ENCODE measurements at regions not wholly inside any gene's neighbourhood (a gene's known extent, or its start where the extent isn't known, plus 50 kb on each side); places are given as distances from the start of the nearest gene placed in this dataset.

- no peak overlapping the region for H3K4me3 ChIP-seq (ENCODE audit: low read depth in 1 of 3, low read length in 3 of 3)
- no peaks in the 10 kb centered on the region for H3K4me1 ChIP-seq (ENCODE audit: control insufficient read depth in 3 of 3, insufficient read depth in 2 of 3, low read depth in 1 of 3, low read length in 2 of 3)
- no peaks in the 10 kb centered on the region for H3K36me3 ChIP-seq (ENCODE audit: control insufficient read depth in 3 of 3, insufficient read depth in 2 of 3, low read depth in 1 of 3, low read length in 3 of 3)
- no peaks in the 10 kb centered on the region for H3K27me3 ChIP-seq (ENCODE audit: control insufficient read depth in 3 of 3, insufficient read depth in 3 of 3, low read length in 3 of 3)
- H3K9me3 ChIP-seq (ENCODE audit: control insufficient read depth in 2 of 2, insufficient read depth in 1 of 2, low read depth in 1 of 2, low read length in 1 of 2) = no peaks in the 10 kb centered on the region
- 91 to 97% (median 94%) methylated on average over 4 of the region's 4 CpGs for WGBS, 3 donors
- no peak overlapping the region for H3K27ac ChIP-seq (ENCODE audit: low read depth in 1 of 3, low read length in 2 of 3)
- FAIRE-seq = no peak
- no peak for DNase-seq
These were observed 711.1 kb upstream of the SOX9 start for GRCh38 chr17:71409712-71410111.

GRCh38 chr17:71412803-71413202, 708.0 kb upstream of the SOX9 start:
- 76 to 85% (median 80%) methylated on average over 5 of the region's 5 CpGs for WGBS, 3 donors
- Histone ChIP-seq H3K27me3 (ENCODE audit: control insufficient read depth in 3 of 3, insufficient read depth in 3 of 3, low read length in 3 of 3) (no peaks in the 10 kb centered on the region), H3K36me3 (ENCODE audit: control insufficient read depth in 3 of 3, insufficient read depth in 2 of 3, low read depth in 1 of 3, low read length in 3 of 3) (no peaks in the 10 kb centered on the region), H3K4me1 (ENCODE audit: control insufficient read depth in 3 of 3, insufficient read depth in 2 of 3, low read depth in 1 of 3, low read length in 2 of 3) (no peaks in the 10 kb centered on the region), H3K4me3 (ENCODE audit: low read depth in 1 of 3, low read length in 3 of 3) (no peak overlapping the region), H3K27ac (ENCODE audit: low read depth in 1 of 3, low read length in 2 of 3) (no peak overlapping the region), H3K9me3 (ENCODE audit: control insufficient read depth in 2 of 2, insufficient read depth in 1 of 2, low read depth in 1 of 2, low read length in 1 of 2) (no peaks in the 10 kb centered on the region)
- FAIRE-seq = no peak
- no peak for DNase-seq

GRCh38 chr17:71413935-71414334, 706.9 kb upstream of the SOX9 start:
- FAIRE-seq = no peak
- 88 to 92% (median 91%) methylated on average over 2 of the region's 2 CpGs for WGBS, 3 donors

GRCh38 chr17:71417142-71417541, 703.7 kb upstream of the SOX9 start:
- Histone ChIP-seq H3K4me1 (ENCODE audit: control insufficient read depth in 3 of 3, insufficient read depth in 2 of 3, low read depth in 1 of 3, low read length in 2 of 3) (no peaks in the 10 kb centered on the region), H3K27ac (ENCODE audit: low read depth in 1 of 3, low read length in 2 of 3) (no peak overlapping the region), H3K36me3 (ENCODE audit: control insufficient read depth in 3 of 3, insufficient read depth in 2 of 3, low read depth in 1 of 3, low read length in 3 of 3) (no peaks in the 10 kb centered on the region), H3K27me3 (ENCODE audit: control insufficient read depth in 3 of 3, insufficient read depth in 3 of 3, low read length in 3 of 3) (no peaks in the 10 kb centered on the region), H3K4me3 (ENCODE audit: low read depth in 1 of 3, low read length in 3 of 3) (no peak overlapping the region), H3K9me3 (ENCODE audit: control insufficient read depth in 2 of 2, insufficient read depth in 1 of 2, low read depth in 1 of 2, low read length in 1 of 2) (no peaks in the 10 kb centered on the region)
- FAIRE-seq = no peak
- no peak for DNase-seq
- WGBS, 3 donors = 94 to 100% (median 94%) methylated on average over 1 of the region's 1 CpG

More at GRCh38 chr17:71413935-71414334, 706.9 kb upstream of the SOX9 start:
- no peak overlapping the region for H3K4me3 ChIP-seq (ENCODE audit: low read depth in 1 of 3, low read length in 3 of 3)
- no peak for DNase-seq
- H3K4me1 ChIP-seq (ENCODE audit: control insufficient read depth in 3 of 3, insufficient read depth in 2 of 3, low read depth in 1 of 3, low read length in 2 of 3) = no peaks in the 10 kb centered on the region
- H3K36me3 ChIP-seq (ENCODE audit: control insufficient read depth in 3 of 3, insufficient read depth in 2 of 3, low read depth in 1 of 3, low read length in 3 of 3) = no peaks in the 10 kb centered on the region
- H3K27ac ChIP-seq (ENCODE audit: low read depth in 1 of 3, low read length in 2 of 3) = no peak overlapping the region
- no peaks in the 10 kb centered on the region for H3K9me3 ChIP-seq (ENCODE audit: control insufficient read depth in 2 of 2, insufficient read depth in 1 of 2, low read depth in 1 of 2, low read length in 1 of 2)
- no peaks in the 10 kb centered on the region for H3K27me3 ChIP-seq (ENCODE audit: control insufficient read depth in 3 of 3, insufficient read depth in 3 of 3, low read length in 3 of 3)

GRCh38 chr17:71422968-71423367, 697.9 kb upstream of the SOX9 start:
- DNase-seq (no peak), FAIRE-seq (no peak)
- 64 to 76% (median 71%) methylated on average over 1 of the region's 1 CpG for WGBS, 3 donors
- H3K27me3 ChIP-seq (ENCODE audit: control insufficient read depth in 3 of 3, insufficient read depth in 3 of 3, low read length in 3 of 3) = no peaks in the 10 kb centered on the region
- H3K36me3 ChIP-seq (ENCODE audit: control insufficient read depth in 3 of 3, insufficient read depth in 2 of 3, low read depth in 1 of 3, low read length in 3 of 3) = no peaks in the 10 kb centered on the region
- no peaks in the 10 kb centered on the region for H3K9me3 ChIP-seq (ENCODE audit: control insufficient read depth in 2 of 2, insufficient read depth in 1 of 2, low read depth in 1 of 2, low read length in 1 of 2)
- no peak overlapping the region for H3K27ac ChIP-seq (ENCODE audit: low read depth in 1 of 3, low read length in 2 of 3)
- no peak overlapping the region for H3K4me3 ChIP-seq (ENCODE audit: low read depth in 1 of 3, low read length in 3 of 3)
- no peaks in the 10 kb centered on the region for H3K4me1 ChIP-seq (ENCODE audit: control insufficient read depth in 3 of 3, insufficient read depth in 2 of 3, low read depth in 1 of 3, low read length in 2 of 3)

- H3K4me3 ChIP-seq (ENCODE audit: low read depth in 1 of 3, low read length in 3 of 3) = no peak overlapping the region
- H3K36me3 ChIP-seq (ENCODE audit: control insufficient read depth in 3 of 3, insufficient read depth in 2 of 3, low read depth in 1 of 3, low read length in 3 of 3) = no peaks in the 10 kb centered on the region
- H3K27me3 ChIP-seq (ENCODE audit: control insufficient read depth in 3 of 3, insufficient read depth in 3 of 3, low read length in 3 of 3) = no peaks in the 10 kb centered on the region
- no peak overlapping the region for H3K27ac ChIP-seq (ENCODE audit: low read depth in 1 of 3, low read length in 2 of 3)
- no peak for FAIRE-seq
- H3K4me1 ChIP-seq (ENCODE audit: control insufficient read depth in 3 of 3, insufficient read depth in 2 of 3, low read depth in 1 of 3, low read length in 2 of 3) = no peaks in the 10 kb centered on the region
- no peak for DNase-seq
- WGBS, 3 donors = 68 to 75% (median 75%) methylated on average over 5 of the region's 5 CpGs
- H3K9me3 ChIP-seq (ENCODE audit: control insufficient read depth in 2 of 2, insufficient read depth in 1 of 2, low read depth in 1 of 2, low read length in 1 of 2) = no peaks in the 10 kb centered on the region
These were observed 696.8 kb upstream of the SOX9 start for GRCh38 chr17:71423871-71424546.

- FAIRE-seq (no peak), DNase-seq (no peak)
- WGBS, 3 donors = 69 to 82% (median 79%) methylated on average over 3 of the region's 3 CpGs
- Histone ChIP-seq H3K4me1 (ENCODE audit: control insufficient read depth in 3 of 3, insufficient read depth in 2 of 3, low read depth in 1 of 3, low read length in 2 of 3) (no peaks in the 10 kb centered on the region), H3K27ac (ENCODE audit: low read depth in 1 of 3, low read length in 2 of 3) (no peak overlapping the region), H3K27me3 (ENCODE audit: control insufficient read depth in 3 of 3, insufficient read depth in 3 of 3, low read length in 3 of 3) (no peaks in the 10 kb centered on the region), H3K4me3 (ENCODE audit: low read depth in 1 of 3, low read length in 3 of 3) (no peak overlapping the region), H3K36me3 (ENCODE audit: control insufficient read depth in 3 of 3, insufficient read depth in 2 of 3, low read depth in 1 of 3, low read length in 3 of 3) (no peaks in the 10 kb centered on the region), H3K9me3 (ENCODE audit: control insufficient read depth in 2 of 2, insufficient read depth in 1 of 2, low read depth in 1 of 2, low read length in 1 of 2) (no peaks in the 10 kb centered on the region)
These were observed 693.0 kb upstream of the SOX9 start for GRCh38 chr17:71427801-71428200.

GRCh38 chr17:71428897-71429296, 691.9 kb upstream of the SOX9 start:
- no peaks in the 10 kb centered on the region for H3K9me3 ChIP-seq (ENCODE audit: control insufficient read depth in 2 of 2, insufficient read depth in 1 of 2, low read depth in 1 of 2, low read length in 1 of 2)
- no peak overlapping the region for H3K27ac ChIP-seq (ENCODE audit: low read depth in 1 of 3, low read length in 2 of 3)
- H3K27me3 ChIP-seq (ENCODE audit: control insufficient read depth in 3 of 3, insufficient read depth in 3 of 3, low read length in 3 of 3) = no peaks in the 10 kb centered on the region
- no peak overlapping the region for H3K4me3 ChIP-seq (ENCODE audit: low read depth in 1 of 3, low read length in 3 of 3)
- no peaks in the 10 kb centered on the region for H3K36me3 ChIP-seq (ENCODE audit: control insufficient read depth in 3 of 3, insufficient read depth in 2 of 3, low read depth in 1 of 3, low read length in 3 of 3)
- FAIRE-seq (no peak), DNase-seq (no peak)
- H3K4me1 ChIP-seq (ENCODE audit: control insufficient read depth in 3 of 3, insufficient read depth in 2 of 3, low read depth in 1 of 3, low read length in 2 of 3) = no peaks in the 10 kb centered on the region

GRCh38 chr17:71430281-71430680, 690.5 kb upstream of the SOX9 start:
- no peak for FAIRE-seq

More at GRCh38 chr17:71430281-71430680, 690.5 kb upstream of the SOX9 start:
- WGBS, 3 donors = 75 to 85% (median 79%) methylated on average over 5 of the region's 5 CpGs
- no peak overlapping the region for H3K4me3 ChIP-seq (ENCODE audit: low read depth in 1 of 3, low read length in 3 of 3)
- no peaks in the 10 kb centered on the region for H3K36me3 ChIP-seq (ENCODE audit: control insufficient read depth in 3 of 3, insufficient read depth in 2 of 3, low read depth in 1 of 3, low read length in 3 of 3)
- no peaks in the 10 kb centered on the region for H3K4me1 ChIP-seq (ENCODE audit: control insufficient read depth in 3 of 3, insufficient read depth in 2 of 3, low read depth in 1 of 3, low read length in 2 of 3)
- no peaks in the 10 kb centered on the region for H3K9me3 ChIP-seq (ENCODE audit: control insufficient read depth in 2 of 2, insufficient read depth in 1 of 2, low read depth in 1 of 2, low read length in 1 of 2)
- no peak overlapping the region for H3K27ac ChIP-seq (ENCODE audit: low read depth in 1 of 3, low read length in 2 of 3)
- no peaks in the 10 kb centered on the region for H3K27me3 ChIP-seq (ENCODE audit: control insufficient read depth in 3 of 3, insufficient read depth in 3 of 3, low read length in 3 of 3)
- no peak for DNase-seq
